Peyer's patch (tissue), 4 donors: ENCODE measurements at regions not wholly inside any gene's neighbourhood (a gene's known extent, or its start where the extent isn't known, plus 50 kb on each side); places are given as distances from the start of the nearest gene placed in this dataset.

Experiments
- POLR2A ChIP-seq, 2 donors: fragments of 450-650 bp; IDR thresholded peaks; one replicate each; pipeline ENCODE4 v1.5.1; 2017; ENCODE audit warnings: antibody characterized with exemption in 2 of 2, mild to moderate bottlenecking in 2 of 2, moderate library complexity in 2 of 2
- TF ChIP-seq, protein P1 (sequence below), 6 experiments: fragments of 450-650 bp in 4 of 6; fragments of 200-600 bp in 2 of 6; sonication (generic) in 1 of 6; IDR thresholded peaks; one replicate each; pipeline ENCODE4 v1.5.1; 2017 to 2019; ENCODE audit warnings: antibody characterized with exemption in 6 of 6, mild to moderate bottlenecking in 3 of 6, moderate library complexity in 1 of 6

DNA sequence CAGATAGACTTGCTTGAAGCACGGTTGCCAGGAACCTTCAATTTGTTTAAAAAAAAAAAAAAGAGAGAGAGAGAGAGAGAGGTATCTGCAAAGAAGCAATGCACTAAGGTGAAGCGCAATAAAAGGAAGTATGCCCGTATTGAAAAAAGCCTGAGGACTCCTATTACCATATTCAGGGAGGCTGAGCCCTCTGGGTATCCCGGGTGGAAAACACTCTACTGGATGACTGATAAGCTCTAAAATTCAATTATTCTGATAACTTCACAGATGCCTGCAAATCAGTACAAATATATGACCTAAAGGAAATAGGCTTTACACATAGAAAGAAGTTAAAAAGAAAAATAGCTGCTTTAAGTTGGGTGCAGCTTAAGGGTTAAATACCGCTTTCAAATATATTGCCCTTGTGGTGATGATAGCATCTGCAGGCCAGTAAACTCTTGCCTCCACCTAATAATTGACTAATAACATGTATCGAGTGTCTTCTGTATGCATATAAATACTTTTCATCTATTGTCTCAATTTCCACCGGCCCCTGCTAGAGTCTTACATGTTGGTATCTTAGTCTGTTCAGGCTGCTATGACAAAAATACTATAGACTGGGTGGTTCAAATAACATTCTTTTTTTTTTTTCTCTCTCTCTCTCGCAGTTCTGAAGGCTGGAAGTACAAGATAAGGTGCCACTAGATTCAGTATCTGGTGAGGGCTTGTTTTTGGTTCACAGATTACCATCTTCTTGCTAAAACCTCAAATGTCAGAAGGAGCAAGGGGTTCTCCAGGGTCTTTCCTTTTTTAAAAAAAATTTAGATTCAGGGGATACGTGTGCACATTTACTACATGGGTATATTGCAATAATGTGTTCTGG, 187.4 kb upstream of the JARID2 start:
- TF ChIP-seq, protein P1, sequence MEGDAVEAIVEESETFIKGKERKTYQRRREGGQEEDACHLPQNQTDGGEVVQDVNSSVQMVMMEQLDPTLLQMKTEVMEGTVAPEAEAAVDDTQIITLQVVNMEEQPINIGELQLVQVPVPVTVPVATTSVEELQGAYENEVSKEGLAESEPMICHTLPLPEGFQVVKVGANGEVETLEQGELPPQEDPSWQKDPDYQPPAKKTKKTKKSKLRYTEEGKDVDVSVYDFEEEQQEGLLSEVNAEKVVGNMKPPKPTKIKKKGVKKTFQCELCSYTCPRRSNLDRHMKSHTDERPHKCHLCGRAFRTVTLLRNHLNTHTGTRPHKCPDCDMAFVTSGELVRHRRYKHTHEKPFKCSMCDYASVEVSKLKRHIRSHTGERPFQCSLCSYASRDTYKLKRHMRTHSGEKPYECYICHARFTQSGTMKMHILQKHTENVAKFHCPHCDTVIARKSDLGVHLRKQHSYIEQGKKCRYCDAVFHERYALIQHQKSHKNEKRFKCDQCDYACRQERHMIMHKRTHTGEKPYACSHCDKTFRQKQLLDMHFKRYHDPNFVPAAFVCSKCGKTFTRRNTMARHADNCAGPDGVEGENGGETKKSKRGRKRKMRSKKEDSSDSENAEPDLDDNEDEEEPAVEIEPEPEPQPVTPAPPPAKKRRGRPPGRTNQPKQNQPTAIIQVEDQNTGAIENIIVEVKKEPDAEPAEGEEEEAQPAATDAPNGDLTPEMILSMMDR (IDR thresholded peaks at IDR 0.05), result no peak
- no peak for TF ChIP-seq POLR2A (IDR thresholded peaks at IDR 0.05)
